NCI-H82 (cell line): ENCODE measurements at regions not wholly inside any gene's neighbourhood (a gene's known extent, or its start where the extent isn't known, plus 50 kb on each side); places are given as distances from the start of the nearest gene placed in this dataset.

ENCODE experiments used
- DNase-seq: peaks from one replicate; lab custom pipeline; 2025; lab: John Stamatoyannopoulos, UW

GRCh38 chr3:24843955-24844354, 349.3 kb upstream of the THRB start:
- no peak for DNase-seq

GRCh38 chr3:24845524-24846155, 351.0 kb upstream of the THRB start:
- DNase-seq: no peak

- no peak for DNase-seq
Measured at GRCh38 chr3:24846286-24846860, 351.7 kb upstream of the THRB start.

- no peak for DNase-seq
Measured at GRCh38 chr3:24850245-24850644, 355.6 kb upstream of the THRB start.

GRCh38 chr3:24853685-24854490, 359.2 kb upstream of the THRB start:
- no peak for DNase-seq

- no peak for DNase-seq
Measured at GRCh38 chr3:24854748-24855147, 360.1 kb upstream of the THRB start.

- DNase-seq: no peak
Measured at GRCh38 chr3:24857945-24858344, 363.3 kb upstream of the THRB start.

- no peak for DNase-seq
Measured at GRCh38 chr3:24863215-24863614, 368.6 kb upstream of the THRB start.

- no peak for DNase-seq
Measured at GRCh38 chr3:24867783-24868182, 373.1 kb upstream of the THRB start.

GRCh38 chr3:24881239-24881638, 386.6 kb upstream of the THRB start:
- DNase-seq: no peak

GRCh38 chr3:24886501-24886900, 391.9 kb upstream of the THRB start:
- no peak for DNase-seq

- DNase-seq: no peak
Measured at GRCh38 chr3:24890012-24890411, 395.4 kb upstream of the THRB start.

- no peak for DNase-seq
Measured at GRCh38 chr3:24899373-24899772, 404.7 kb upstream of the THRB start.

GRCh38 chr3:24899901-24900603, 405.4 kb upstream of the THRB start:
- DNase-seq: no peak

- DNase-seq: no peak
Measured at GRCh38 chr3:24905266-24905665, 410.6 kb upstream of the THRB start.

GRCh38 chr3:24907106-24907505, 412.5 kb upstream of the THRB start:
- no peak for DNase-seq

- no peak for DNase-seq
Measured at GRCh38 chr3:24911076-24911475, 416.4 kb upstream of the THRB start.

- no peak for DNase-seq
Measured at GRCh38 chr3:24915639-24916038, 421.0 kb upstream of the THRB start.

- no peak for DNase-seq
Measured at GRCh38 chr3:24917908-24918307, 423.3 kb upstream of the THRB start.

- peak; percentile 67 for DNase-seq
Measured at GRCh38 chr3:24923570-24923969, 428.9 kb upstream of the THRB start.

GRCh38 chr3:24929521-24929920, 434.9 kb upstream of the THRB start:
- DNase-seq: no peak

- DNase-seq: peak; percentile 2
Measured at GRCh38 chr3:24933401-24933800, 438.8 kb upstream of the THRB start.

- no peak for DNase-seq
Measured at GRCh38 chr3:24936574-24936973, 441.9 kb upstream of the THRB start.
